ENCODE measurements at regions not wholly inside any gene's neighbourhood (a gene's known extent, or its start where the extent isn't known, plus 50 kb on each side); places are given as distances from the start of the nearest gene placed in this dataset.

DNA sequence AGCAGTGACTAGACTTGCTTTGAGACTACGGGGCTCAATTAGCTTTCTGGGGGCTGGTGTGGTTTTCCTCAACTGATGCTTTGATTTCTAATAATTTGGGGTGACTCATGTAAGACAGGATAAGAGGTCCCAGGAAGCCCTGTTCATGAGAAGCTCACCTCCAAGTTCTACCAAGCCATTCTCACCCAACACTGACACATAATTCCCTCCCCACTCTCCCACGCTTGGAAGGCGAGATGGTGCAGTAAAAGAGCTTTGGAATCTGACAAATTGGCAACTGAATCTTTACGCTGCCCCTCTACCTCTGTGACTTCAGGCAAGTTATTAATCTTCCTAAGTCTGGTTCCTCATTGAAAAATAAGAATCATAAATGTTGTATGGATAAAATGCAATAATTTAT, 299.1 kb upstream of the DUSP10 start:
- DNase-seq (ENCODE audit: low read depth, low spot score): no peak
- H3K4me3 ChIP-seq (ENCODE audit: low read length): no peak overlapping the region

- DNase-seq (ENCODE audit: low read depth, low spot score): no peak
- H3K4me3 ChIP-seq (ENCODE audit: low read length): no peak overlapping the region
These were observed 298.4 kb upstream of the DUSP10 start for GRCh38 chr1:222040121-222040805.

DNA sequence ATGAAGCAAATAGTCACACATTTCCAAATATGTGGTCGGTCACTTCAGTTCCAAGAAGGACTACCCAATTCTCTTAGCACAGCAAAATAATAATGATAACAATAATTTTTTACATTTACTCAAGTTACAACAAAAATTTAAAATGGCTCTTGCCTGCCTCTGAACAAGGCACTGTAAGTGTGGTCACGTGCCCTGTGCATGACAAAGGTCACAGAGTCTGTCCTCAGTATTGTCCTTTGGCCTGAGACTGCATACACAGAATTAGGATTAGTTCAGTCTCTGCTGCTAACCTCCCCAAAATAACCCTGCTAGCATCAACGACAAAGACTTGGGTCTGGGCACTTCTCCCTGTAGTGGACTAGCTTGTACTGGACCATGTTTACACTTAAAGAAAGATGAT, 297.1 kb upstream of the DUSP10 start:
- no peak overlapping the region for H3K4me3 ChIP-seq (ENCODE audit: low read length)
- no peak for DNase-seq (ENCODE audit: low read depth, low spot score)

- DNase-seq (ENCODE audit: low read depth, low spot score): no peak
- no peak overlapping the region for H3K4me3 ChIP-seq (ENCODE audit: low read length)
These were observed 295.8 kb upstream of the DUSP10 start for GRCh38 chr1:222037720-222038119.

GRCh38 chr1:222034790-222035189, 292.9 kb upstream of the DUSP10 start:
- H3K4me3 ChIP-seq (ENCODE audit: low read length): no peak overlapping the region
- DNase-seq (ENCODE audit: low read depth, low spot score): peak; percentile 46

DNA sequence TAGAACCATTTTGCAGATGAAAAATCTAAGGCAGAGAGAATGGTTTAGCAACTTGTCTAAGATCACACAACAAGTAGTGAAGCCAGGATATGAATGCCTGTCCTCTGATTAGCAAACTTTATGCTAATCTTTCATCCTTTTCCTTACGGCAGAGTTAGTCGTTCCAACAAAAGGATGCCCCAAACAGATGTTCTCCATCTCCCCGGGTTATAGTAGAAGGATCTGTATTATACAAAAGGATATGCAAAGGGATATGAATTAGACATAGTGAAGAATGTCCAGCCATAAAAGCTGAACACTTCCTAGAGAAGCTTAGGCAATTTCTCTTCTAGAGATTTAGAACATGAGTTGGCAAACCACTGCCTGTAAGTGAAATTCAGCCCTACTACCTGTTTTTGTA, 291.6 kb upstream of the DUSP10 start:
- DNase-seq (ENCODE audit: low read depth, low spot score): no peak
- H3K4me3 ChIP-seq (ENCODE audit: low read length): no peak overlapping the region

- no peak for DNase-seq (ENCODE audit: low read depth, low spot score)
- H3K4me3 ChIP-seq (ENCODE audit: low read length): no peak overlapping the region
These were observed 289.4 kb upstream of the DUSP10 start for GRCh38 chr1:222031318-222031717.

DNA sequence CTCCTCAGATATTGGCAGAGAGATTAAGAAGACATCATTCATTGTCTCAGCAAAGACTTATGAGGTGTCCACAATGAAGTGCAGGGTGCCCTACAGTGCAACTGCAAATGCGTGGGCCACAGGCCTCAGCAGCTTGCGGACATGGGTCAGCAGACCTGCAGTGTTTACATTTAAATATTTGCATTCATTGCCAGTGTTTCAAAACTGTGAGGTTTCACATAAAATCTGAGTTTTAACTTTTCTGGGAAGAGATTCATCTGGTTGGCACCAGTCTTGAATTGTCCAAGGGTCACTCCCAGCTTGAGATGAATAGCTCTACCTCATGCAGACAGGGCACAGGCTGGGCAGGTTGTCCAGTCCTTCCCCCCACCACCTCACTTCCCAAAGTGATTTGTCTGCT, 286.8 kb upstream of the DUSP10 start:
- no peak for DNase-seq (ENCODE audit: low read depth, low spot score)
- no peak overlapping the region for H3K4me3 ChIP-seq (ENCODE audit: low read length)

GRCh38 chr1:222028116-222028515, 286.2 kb upstream of the DUSP10 start:
- no peak for DNase-seq (ENCODE audit: low read depth, low spot score)
- no peak overlapping the region for H3K4me3 ChIP-seq (ENCODE audit: low read length)

GRCh38 chr1:222026280-222026679, 284.4 kb upstream of the DUSP10 start:
- DNase-seq (ENCODE audit: low read depth, low spot score): no peak
- H3K4me3 ChIP-seq (ENCODE audit: low read length): no peak overlapping the region

GRCh38 chr1:222023025-222023424, 281.1 kb upstream of the DUSP10 start:
- no peak overlapping the region for H3K4me3 ChIP-seq (ENCODE audit: low read length)
- DNase-seq (ENCODE audit: low read depth, low spot score): no peak

DNA sequence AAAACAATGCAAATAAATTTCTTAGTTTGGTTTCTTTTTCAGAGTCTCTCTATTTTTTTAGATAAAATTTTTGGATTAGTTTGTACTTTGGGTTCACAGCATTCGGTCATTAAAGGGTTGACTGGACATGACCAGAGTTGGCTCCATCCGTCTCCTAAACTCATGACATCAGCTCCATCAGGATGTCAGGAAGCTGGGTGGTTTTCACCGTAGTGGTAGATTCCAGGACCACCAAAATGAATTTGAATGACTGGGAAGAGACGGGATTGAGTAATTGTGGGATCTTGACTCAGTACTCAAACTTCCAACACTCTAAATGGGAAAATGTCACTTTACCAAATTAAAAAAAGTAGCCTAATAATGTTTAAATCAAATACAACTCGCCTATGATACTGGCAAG, 279.2 kb upstream of the DUSP10 start:
- DNase-seq (ENCODE audit: low read depth, low spot score): no peak
- no peak overlapping the region for H3K4me3 ChIP-seq (ENCODE audit: low read length)

DNA sequence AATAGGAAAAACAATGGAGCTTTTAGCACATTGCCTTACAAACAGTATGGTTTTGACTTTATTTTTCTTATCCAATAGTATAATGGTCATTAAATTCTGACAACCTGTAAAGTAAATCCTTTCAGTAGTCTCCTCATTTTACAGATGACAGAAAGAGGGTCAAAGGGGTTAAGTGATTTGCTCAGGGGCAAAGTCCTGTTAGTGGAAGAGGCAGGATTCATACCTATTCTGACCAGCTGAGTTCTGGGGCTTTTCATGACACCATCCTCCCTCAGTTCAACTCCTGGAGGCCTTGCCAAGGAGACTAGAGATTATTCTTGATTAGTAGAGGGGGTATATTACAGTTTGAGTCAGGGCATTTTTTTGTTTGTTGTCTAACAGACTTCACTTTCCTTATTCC, 278.7 kb upstream of the DUSP10 start:
- no peak for DNase-seq (ENCODE audit: low read depth, low spot score)
- H3K4me3 ChIP-seq (ENCODE audit: low read length): no peak overlapping the region

- no peak for DNase-seq (ENCODE audit: low read depth, low spot score)
- H3K4me3 ChIP-seq (ENCODE audit: low read length): no peak overlapping the region
These were observed 277.1 kb upstream of the DUSP10 start for GRCh38 chr1:222019029-222019428.

GRCh38 chr1:222018041-222018440, 276.2 kb upstream of the DUSP10 start:
- H3K4me3 ChIP-seq (ENCODE audit: low read length): no peak overlapping the region
- no peak for DNase-seq (ENCODE audit: low read depth, low spot score)

DNA sequence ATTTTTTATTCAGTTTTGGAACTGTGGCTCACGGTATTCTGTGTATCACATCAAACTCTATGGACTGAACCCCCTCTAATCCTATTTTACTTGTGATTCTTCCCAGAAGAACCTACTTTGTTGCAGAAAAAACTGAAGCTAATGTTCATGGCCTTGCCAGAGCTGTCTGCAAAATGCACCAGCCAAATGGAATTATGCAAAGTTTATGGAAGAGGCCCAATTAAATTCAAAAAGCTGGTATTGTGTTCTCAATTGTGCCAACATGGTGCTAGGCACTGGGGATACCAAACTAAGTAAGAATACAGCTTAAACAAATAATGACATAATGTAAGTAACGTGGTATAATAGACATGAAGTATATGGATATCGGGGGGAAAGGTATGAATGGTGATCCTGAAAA, 273.8 kb upstream of the DUSP10 start:
- no peak overlapping the region for H3K4me3 ChIP-seq (ENCODE audit: low read length)
- no peak for DNase-seq (ENCODE audit: low read depth, low spot score)

DNA sequence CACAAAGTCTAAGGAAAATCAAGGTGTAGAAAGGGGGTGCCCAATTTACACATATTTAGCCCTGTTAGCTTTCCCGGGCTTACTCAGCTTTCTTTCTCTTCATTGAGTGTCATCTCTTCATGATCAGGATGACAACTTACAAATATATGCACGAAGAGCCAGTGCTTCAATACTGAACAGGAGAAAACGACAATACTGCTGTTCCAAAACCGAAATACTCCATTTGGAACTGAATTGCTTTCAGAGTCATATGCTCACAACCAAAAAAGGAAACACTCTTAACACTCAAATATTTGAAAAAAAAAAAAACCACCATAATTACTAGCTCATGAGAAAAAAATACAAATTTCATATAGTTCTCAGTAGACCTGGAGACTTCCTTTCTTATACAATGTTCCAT, 272.1 kb upstream of the DUSP10 start:
- H3K4me3 ChIP-seq (ENCODE audit: low read length): no peak overlapping the region
- no peak for DNase-seq (ENCODE audit: low read depth, low spot score)

GRCh38 chr1:222012816-222013215, 270.9 kb upstream of the DUSP10 start:
- DNase-seq (ENCODE audit: low read depth, low spot score): no peak
- no peak overlapping the region for H3K4me3 ChIP-seq (ENCODE audit: low read length)

DNA sequence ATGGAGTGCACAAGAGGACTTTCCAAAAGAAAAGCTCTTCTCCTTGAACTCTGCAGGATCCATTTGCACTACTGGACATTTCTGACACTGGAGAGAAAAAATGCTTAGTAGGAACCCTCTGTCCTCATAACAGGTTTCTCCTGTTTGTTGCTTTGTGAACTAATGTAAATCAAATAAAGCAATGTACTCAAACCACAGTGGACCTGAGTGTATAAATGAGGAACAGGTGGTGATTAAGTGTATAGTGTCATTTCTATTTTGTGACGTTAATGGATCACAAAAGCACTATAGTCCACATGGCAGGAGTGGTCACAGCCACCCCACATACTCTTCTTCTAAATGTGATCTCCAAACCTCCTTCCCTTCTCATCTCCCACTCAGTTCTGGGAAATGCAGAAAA, 268.4 kb upstream of the DUSP10 start:
- DNase-seq (ENCODE audit: low read depth, low spot score): no peak

DNA sequence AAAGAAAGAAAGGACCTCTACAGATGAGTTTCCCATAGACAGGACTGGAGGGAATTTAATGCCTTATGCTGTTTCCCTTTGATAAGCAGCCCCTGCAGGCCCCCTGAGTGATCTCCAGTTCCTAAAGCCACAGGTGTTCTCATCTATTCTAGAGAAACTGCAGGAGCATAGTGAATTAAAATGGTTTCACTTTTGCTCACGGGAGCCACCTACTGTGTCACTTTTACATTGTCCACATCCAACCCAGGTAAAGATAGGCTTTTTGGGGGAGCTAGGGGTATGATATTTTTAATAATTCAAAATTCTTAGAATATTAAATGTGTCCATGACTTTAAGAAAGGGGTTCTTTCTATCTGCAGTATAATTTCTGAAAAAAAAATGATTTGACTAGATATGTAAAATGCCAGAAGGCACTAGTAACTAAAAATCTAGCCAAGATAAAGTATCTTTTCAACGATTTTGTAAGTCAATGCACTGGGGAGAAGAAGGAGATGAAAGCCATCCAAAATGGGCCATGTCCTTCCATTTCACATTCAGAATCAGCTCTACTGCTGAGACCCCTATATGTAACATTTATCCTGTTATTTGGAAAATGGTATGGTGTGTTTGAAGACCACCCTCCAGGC, 267.3 kb upstream of the DUSP10 start:
- no peak overlapping the region for H3K4me3 ChIP-seq (ENCODE audit: low read length)
- peak; percentile 36 for DNase-seq (ENCODE audit: low read depth, low spot score)

More for the DNA sequence above, 268.4 kb upstream of the DUSP10 start:
- H3K4me3 ChIP-seq (ENCODE audit: low read length): no peak overlapping the region

- H3K4me3 ChIP-seq (ENCODE audit: low read length): no peak overlapping the region
- no peak for DNase-seq (ENCODE audit: low read depth, low spot score)
These were observed 264.8 kb upstream of the DUSP10 start for GRCh38 chr1:222006715-222007114.
